HG02642 (cell line): ENCODE measurements at regions not wholly inside any gene's neighbourhood (a gene's known extent, or its start where the extent isn't known, plus 50 kb on each side); places are given as distances from the start of the nearest gene placed in this dataset.

ENCODE experiments used
- ATAC-seq: cut with Tn5 transposase; IDR thresholded peaks from one replicate; pipeline ENCODE4 v1.9.1; 2021; ENCODE audit warnings: mild to moderate bottlenecking; ENCODE audit not compliant: unreplicated experiment, poor library complexity

GRCh38 chr5:153883854-153884611, 154.7 kb downstream of the FAM114A2 start:
- no peak for ATAC-seq

DNA sequence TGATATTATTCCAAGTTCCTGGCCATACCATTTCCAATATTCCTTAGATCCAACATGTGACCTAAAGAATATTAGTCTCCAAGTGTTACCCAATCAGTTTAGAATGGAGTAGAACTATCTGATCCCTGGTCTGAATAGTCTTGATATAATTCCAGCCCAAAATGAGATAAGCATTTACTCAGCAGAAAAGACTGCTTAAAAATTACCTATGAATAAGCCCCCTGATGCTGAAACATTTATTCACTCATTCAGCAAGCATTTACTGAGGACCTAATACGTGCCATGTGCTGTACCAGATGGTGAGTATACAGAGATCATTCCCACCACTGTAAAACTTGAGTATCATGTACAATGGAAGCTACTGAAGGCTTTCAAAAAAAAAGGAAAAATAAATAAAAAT, 157.0 kb downstream of the FAM114A2 start:
- no peak for ATAC-seq

DNA sequence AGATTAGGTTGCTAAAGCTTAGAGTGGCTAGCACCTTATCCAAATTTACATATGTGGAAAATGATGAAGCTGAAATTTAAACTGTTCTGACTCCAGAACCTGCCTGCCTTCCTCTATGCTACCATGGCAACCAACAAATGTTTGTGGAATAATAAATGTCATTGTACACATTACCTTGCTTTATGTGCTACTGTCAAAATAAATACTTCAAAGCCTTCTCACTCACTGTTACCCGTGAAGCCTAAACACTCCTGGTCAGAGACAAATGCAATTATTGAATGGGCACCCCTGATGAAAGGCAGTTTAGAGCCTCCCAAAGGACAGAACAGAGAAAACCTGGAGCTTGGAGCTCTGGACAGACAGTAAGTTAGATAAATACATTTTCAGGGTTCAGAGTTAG, 158.6 kb downstream of the FAM114A2 start:
- no peak for ATAC-seq

GRCh38 chr5:153879596-153879995, 159.1 kb downstream of the FAM114A2 start:
- ATAC-seq = no peak

- no peak for ATAC-seq
Observed at GRCh38 chr5:153866176-153866575, 172.5 kb downstream of the FAM114A2 start.

GRCh38 chr5:153865016-153865415, 173.7 kb downstream of the FAM114A2 start:
- no peak for ATAC-seq

DNA sequence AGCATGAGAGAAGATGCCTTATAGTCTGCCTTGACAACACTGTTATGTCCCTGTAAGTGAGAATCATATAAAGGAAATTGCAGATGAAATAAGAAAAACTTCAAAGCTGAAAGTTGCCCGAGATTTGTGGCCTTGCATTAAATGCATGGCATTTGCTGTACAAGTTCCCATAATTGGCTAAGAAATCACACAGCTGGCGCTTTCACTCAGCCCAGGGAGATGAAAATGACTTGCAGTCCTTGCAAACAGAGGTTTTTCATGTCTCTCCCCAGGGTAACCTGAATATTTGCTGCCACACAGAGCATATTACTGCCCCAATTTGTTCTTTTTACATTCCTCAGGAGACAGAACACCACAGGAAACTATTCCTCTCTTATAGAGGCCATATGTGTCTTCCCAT, 174.8 kb downstream of the FAM114A2 start:
- ATAC-seq = no peak
